Right renal pelvis (tissue), 4 donors: ENCODE measurements at regions not wholly inside any gene's neighbourhood (a gene's known extent, or its start where the extent isn't known, plus 50 kb on each side); places are given as distances from the start of the nearest gene placed in this dataset.

ENCODE experiments used
- DNase-seq, 4 donors: peaks; one replicate each; pipeline ENCODE4 v3.0.0-alpha.2; 2013; ENCODE audit warnings: low read depth in 4 of 4, low spot score in 3 of 4, missing footprints in 1 of 4

GRCh38 chr9:99513441-99514112 lies 291.5 kb downstream of the SEC61B start:
- DNase-seq, result no peak

GRCh38 chr9:99515093-99515492 lies 293.0 kb downstream of the SEC61B start:
- DNase-seq, result no peak

- DNase-seq, result no peak
Measured at GRCh38 chr9:99515895-99516656, 294.0 kb downstream of the SEC61B start.

- DNase-seq, result no peak
Measured at GRCh38 chr9:99516657-99517049, 294.6 kb downstream of the SEC61B start.

- DNase-seq, result no peak
Measured at GRCh38 chr9:99523838-99524237, 297.8 kb upstream of the NR4A3 start.

- DNase-seq, result no peak
Measured at GRCh38 chr9:99531313-99531712, 290.4 kb upstream of the NR4A3 start.

GRCh38 chr9:99533421-99533820 lies 288.3 kb upstream of the NR4A3 start:
- no peak for DNase-seq

GRCh38 chr9:99537996-99538395 lies 283.7 kb upstream of the NR4A3 start:
- DNase-seq, result no peak

- DNase-seq, result no peak
Measured at GRCh38 chr9:99544526-99544925, 277.2 kb upstream of the NR4A3 start.

GRCh38 chr9:99549441-99549840 lies 272.2 kb upstream of the NR4A3 start:
- no peak for DNase-seq

- DNase-seq, result no peak
Measured at GRCh38 chr9:99555792-99556191, 265.9 kb upstream of the NR4A3 start.

GRCh38 chr9:99556998-99557397 lies 264.7 kb upstream of the NR4A3 start:
- no peak for DNase-seq

- no peak for DNase-seq
Measured at GRCh38 chr9:99557816-99558215, 263.9 kb upstream of the NR4A3 start.

- no peak for DNase-seq
Measured at GRCh38 chr9:99559776-99560175, 261.9 kb upstream of the NR4A3 start.

GRCh38 chr9:99560561-99560960 lies 261.1 kb upstream of the NR4A3 start:
- no peak for DNase-seq

- peak in 1 of 4 donors; percentile 0 for DNase-seq
Measured at GRCh38 chr9:99561509-99561917, 260.2 kb upstream of the NR4A3 start.

GRCh38 chr9:99561961-99562565 lies 259.6 kb upstream of the NR4A3 start:
- no peak for DNase-seq

GRCh38 chr9:99563364-99563763 lies 258.3 kb upstream of the NR4A3 start:
- DNase-seq, result no peak

- no peak for DNase-seq
Measured at GRCh38 chr9:99565203-99565602, 256.5 kb upstream of the NR4A3 start.

GRCh38 chr9:99567436-99567835 lies 254.2 kb upstream of the NR4A3 start:
- DNase-seq, result no peak

GRCh38 chr9:99569840-99570239 lies 251.8 kb upstream of the NR4A3 start:
- DNase-seq, result no peak

- no peak for DNase-seq
Measured at GRCh38 chr9:99572567-99572966, 249.1 kb upstream of the NR4A3 start.
